Spleen (tissue), 11 donors: ENCODE measurements at regions not wholly inside any gene's neighbourhood (a gene's known extent, or its start where the extent isn't known, plus 50 kb on each side); places are given as distances from the start of the nearest gene placed in this dataset.

Source experiments
- DNase-seq: peaks from one replicate; pipeline ENCODE4 v3.0.0-alpha.2; 2020
- H3K27ac ChIP-seq, 8 donors: fragments of 200-600 bp; sonication (generic) in 7 of 8; 1 replicate in 4 of 8; 2 replicates in 4 of 8; pipeline versions ENCODE4 v1.5.0 to v1.8.0; 2016 to 2021; ENCODE audit warnings: inconsistent platforms in 4 of 8, mild to moderate bottlenecking in 4 of 8, moderate library complexity in 1 of 8
- H3K27me3 ChIP-seq, 7 donors: fragments of 200-600 bp; sonication (generic) in 6 of 7; replicated peaks in 1 of 7; 1 replicate in 4 of 7; 2 replicates in 3 of 7; pipeline versions ENCODE4 v1.5.0 to v1.8.0; 2016 to 2021; ENCODE audit warnings: inconsistent platforms in 3 of 7, mild to moderate bottlenecking in 1 of 7
- H3K36me3 ChIP-seq, 6 donors: fragments of 200-600 bp; sonication (generic) in 5 of 6; 1 replicate in 4 of 6; 2 replicates in 2 of 6; pipeline versions ENCODE4 v1.5.0 to v1.8.0; 2016 to 2021; ENCODE audit warnings: inconsistent platforms in 2 of 6
- H3K4me1 ChIP-seq, 6 donors: fragments of 200-600 bp; sonication (generic) in 5 of 6; 1 replicate in 3 of 6; 2 replicates in 3 of 6; pipeline versions ENCODE4 v1.5.0 to v1.8.0; 2016 to 2021; ENCODE audit warnings: inconsistent platforms in 3 of 6
- H3K4me3 ChIP-seq, 8 donors: fragments of 200-600 bp; sonication (generic) in 7 of 8; 1 replicate in 4 of 8; 2 replicates in 4 of 8; pipeline versions ENCODE4 v1.5.0 to v1.8.0; 2016 to 2021; ENCODE audit warnings: inconsistent platforms in 4 of 8, mild to moderate bottlenecking in 4 of 8, moderate library complexity in 2 of 8
- H3K9me3 ChIP-seq, 8 donors: fragments of 200-600 bp; sonication (generic) in 7 of 8; 1 replicate in 4 of 8; 2 replicates in 4 of 8; pipeline versions ENCODE4 v1.5.0 to v1.8.0; 2016 to 2021; ENCODE audit warnings: inconsistent platforms in 4 of 8
- POLR2A ChIP-seq, 3 donors: fragments of 450-650 bp; IDR thresholded peaks; one replicate each; pipeline ENCODE4 v1.5.1; 2017; ENCODE audit warnings: antibody characterized with exemption in 3 of 3, mild to moderate bottlenecking in 1 of 3
- POLR2AphosphoS5 ChIP-seq, 3 donors: sonication (generic); formaldehyde crosslinking; IDR thresholded peaks; one replicate each; pipeline ENCODE4 v1.5.1; 2017; ENCODE audit warnings: antibody characterized with exemption in 3 of 3
- WGBS, 5 donors: extraction: QIAGEN DNeasy Blood & Tissue Kit in 3 of 5; methylation state at CpG; one replicate each; pipeline versions ENCODE4 v1.1.5 to v1.1.7; 2013 to 2018; 5-methylcytosine and 5-hydroxymethylcytosine counted together
- intact Hi-C: fragments of 100-400 bp; cut with DNase I; formaldehyde crosslinking; loops from one replicate; pipeline ENCODE4 v1.15.0; 2023; ENCODE audit warnings: low total_unique reads
- TF ChIP-seq, protein P1 (sequence below), 11 experiments: fragments of 200-600 bp in 7 of 11; fragments of 450-650 bp in 4 of 11; sonication (generic) in 4 of 11; IDR thresholded peaks in 8 of 11; conservative IDR thresholded peaks in 3 of 11; 1 replicate in 7 of 11; 2 replicates in 4 of 11; pipeline versions ENCODE4 v1.4.0 to v1.8.0; 2016 to 2021; ENCODE audit warnings: antibody characterized with exemption in 11 of 11, inconsistent platforms in 4 of 11, mild to moderate bottlenecking in 1 of 11
- donor health status: healthy with polysubstance abuse.
- donor health status: DM: no; HTN: no; CAD: no; lungs with moderate emphysema.
- donor health status: DM: no; HTN: no; CAD: no.
- donor health status: Bipolar disorder and iron deficiency.
- donor health status: healthy.
- donor health status: DM: no; HTN: no; CAD: no.
- donor health status: DM: yes; HTN: yes; CAD: no.

DNA sequence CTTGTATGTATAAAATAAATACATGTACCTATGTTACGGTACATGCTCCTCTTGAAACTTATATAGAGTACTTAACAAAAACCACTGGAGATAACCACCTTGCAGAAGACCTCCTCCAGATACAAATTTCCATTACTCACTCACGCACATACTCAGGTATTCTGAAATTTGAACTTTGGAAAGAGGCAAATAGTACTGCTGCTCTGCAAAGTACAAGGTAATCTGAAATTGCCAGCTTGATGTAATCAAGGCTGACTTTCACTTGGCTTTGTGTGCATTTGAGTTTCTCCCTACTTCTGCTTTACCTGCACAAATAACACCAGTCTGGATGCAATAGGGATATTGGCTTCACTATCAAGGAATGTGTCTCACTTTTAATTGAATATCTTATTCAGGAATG, 123.6 kb downstream of the FOXA2 start:
- H3K27ac ChIP-seq, result no peak overlapping the region
- WGBS, 5 donors, result 89 to 94% (median 89%) methylated on average over 2 of the region's 2 CpGs
- intact Hi-C loops, result no loop called here
- no peak for TF ChIP-seq POLR2AphosphoS5 (IDR thresholded peaks at IDR 0.05)
- TF ChIP-seq, protein P1, sequence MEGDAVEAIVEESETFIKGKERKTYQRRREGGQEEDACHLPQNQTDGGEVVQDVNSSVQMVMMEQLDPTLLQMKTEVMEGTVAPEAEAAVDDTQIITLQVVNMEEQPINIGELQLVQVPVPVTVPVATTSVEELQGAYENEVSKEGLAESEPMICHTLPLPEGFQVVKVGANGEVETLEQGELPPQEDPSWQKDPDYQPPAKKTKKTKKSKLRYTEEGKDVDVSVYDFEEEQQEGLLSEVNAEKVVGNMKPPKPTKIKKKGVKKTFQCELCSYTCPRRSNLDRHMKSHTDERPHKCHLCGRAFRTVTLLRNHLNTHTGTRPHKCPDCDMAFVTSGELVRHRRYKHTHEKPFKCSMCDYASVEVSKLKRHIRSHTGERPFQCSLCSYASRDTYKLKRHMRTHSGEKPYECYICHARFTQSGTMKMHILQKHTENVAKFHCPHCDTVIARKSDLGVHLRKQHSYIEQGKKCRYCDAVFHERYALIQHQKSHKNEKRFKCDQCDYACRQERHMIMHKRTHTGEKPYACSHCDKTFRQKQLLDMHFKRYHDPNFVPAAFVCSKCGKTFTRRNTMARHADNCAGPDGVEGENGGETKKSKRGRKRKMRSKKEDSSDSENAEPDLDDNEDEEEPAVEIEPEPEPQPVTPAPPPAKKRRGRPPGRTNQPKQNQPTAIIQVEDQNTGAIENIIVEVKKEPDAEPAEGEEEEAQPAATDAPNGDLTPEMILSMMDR (IDR thresholded peaks at IDR 0.05 in 8 of 11, conservative IDR thresholded peaks at IDR 0.05 in 3 of 11), result no peak
- TF ChIP-seq POLR2A (IDR thresholded peaks at IDR 0.05), result no peak
- no peaks in the 10 kb centered on the region for H3K4me1 ChIP-seq
- H3K4me3 ChIP-seq, result no peak overlapping the region
- H3K27me3 ChIP-seq, result peaks cover 0 to 10% (median 0%) of the 10 kb centered on the region in 7 donors
- no peak for DNase-seq
- no peaks in the 10 kb centered on the region for H3K9me3 ChIP-seq
- no peaks in the 10 kb centered on the region for H3K36me3 ChIP-seq

DNA sequence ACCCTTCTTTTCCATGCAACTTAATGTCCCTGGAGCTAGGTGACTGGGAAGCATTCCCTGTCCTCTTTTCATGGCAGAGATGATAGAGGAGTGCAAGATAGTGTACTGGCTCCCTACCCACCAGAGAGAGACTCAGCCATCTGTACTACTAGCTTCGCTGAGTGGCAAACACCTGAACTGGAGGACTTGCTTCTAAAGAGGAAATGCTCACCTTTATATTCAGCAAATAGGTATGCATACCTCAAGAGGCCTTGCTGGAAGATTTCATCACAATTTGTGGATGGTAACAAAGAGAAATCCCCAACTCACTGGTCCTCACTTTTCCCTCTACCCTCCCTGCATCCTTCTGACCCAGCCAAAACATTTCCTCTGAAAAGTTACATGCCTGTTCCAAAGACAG, 124.1 kb downstream of the FOXA2 start:
- Histone ChIP-seq H3K27me3 (peaks cover 0 to 10% (median 0%) of the 10 kb centered on the region in 7 donors), H3K9me3 (no peaks in the 10 kb centered on the region), H3K36me3 (no peaks in the 10 kb centered on the region), H3K4me1 (no peaks in the 10 kb centered on the region), H3K27ac (no peak overlapping the region), H3K4me3 (no peak overlapping the region)
- no peak for DNase-seq
- 71 to 93% (median 90%) methylated on average over 1 of the region's 1 CpG for WGBS, 5 donors
- intact Hi-C loops, result no loop called here
- TF ChIP-seq POLR2AphosphoS5 (IDR thresholded peaks at IDR 0.05) (no peak), POLR2A (IDR thresholded peaks at IDR 0.05) (no peak)
- TF ChIP-seq, protein P1 (IDR thresholded peaks at IDR 0.05 in 8 of 11, conservative IDR thresholded peaks at IDR 0.05 in 3 of 11), result no peak

DNA sequence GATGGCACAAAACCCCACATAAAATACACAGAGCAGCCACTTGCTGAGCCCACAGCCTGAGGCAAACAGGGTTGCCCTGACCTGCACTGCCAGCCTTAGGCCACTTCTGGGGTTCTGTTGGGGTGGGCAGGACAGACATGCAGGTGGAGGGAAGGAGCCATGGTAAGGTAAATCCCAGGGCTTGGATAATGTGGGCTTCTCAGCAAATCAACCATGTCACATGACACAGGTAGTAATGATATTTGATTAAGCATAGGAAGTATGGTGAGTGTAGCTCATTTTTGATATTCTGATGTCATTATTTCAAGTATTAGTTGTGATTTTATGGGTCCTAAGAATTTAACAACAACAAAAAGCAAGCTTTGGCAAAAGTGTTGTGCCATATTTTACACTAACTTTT, 124.6 kb downstream of the FOXA2 start:
- H3K4me3 ChIP-seq, result no peak overlapping the region
- no peak overlapping the region for H3K27ac ChIP-seq
- H3K36me3 ChIP-seq, result no peaks in the 10 kb centered on the region
- DNase-seq, result no peak
- H3K27me3 ChIP-seq, result peaks cover 0 to 5% (median 0%) of the 10 kb centered on the region in 7 donors
- H3K4me1 ChIP-seq, result no peaks in the 10 kb centered on the region
- TF ChIP-seq POLR2AphosphoS5 (IDR thresholded peaks at IDR 0.05), result no peak
- TF ChIP-seq, protein P1 (IDR thresholded peaks at IDR 0.05 in 8 of 11, conservative IDR thresholded peaks at IDR 0.05 in 3 of 11), result no peak
- TF ChIP-seq POLR2A (IDR thresholded peaks at IDR 0.05), result no peak
- no peaks in the 10 kb centered on the region for H3K9me3 ChIP-seq
- intact Hi-C loops, result loop anchor here (10.0 kb wide), 1 partner anchor 225 kb away; no protein-coding TSS in a partner anchor

DNA sequence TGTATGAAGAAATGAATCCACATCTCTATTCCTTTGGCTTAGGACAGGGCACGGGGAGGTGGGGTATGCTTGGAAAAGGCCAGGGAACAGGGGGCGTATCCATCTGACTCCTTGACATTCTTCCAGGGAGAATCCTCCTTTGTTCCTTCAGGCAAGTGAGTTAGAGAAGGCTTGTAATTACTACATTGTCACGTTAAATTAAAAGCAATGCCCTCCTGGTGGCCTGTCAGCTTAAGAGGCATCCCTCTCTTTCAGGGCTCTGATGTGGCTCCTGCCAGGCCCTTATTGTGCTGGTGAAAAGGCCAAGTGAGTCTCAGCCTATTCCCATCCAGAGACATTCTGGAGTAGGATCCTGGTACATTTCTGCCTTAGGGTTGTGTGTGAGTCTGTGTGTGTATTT, 128.3 kb downstream of the FOXA2 start:
- WGBS, 5 donors, result 63 to 82% (median 75%) methylated on average over 3 of the region's 3 CpGs
- Histone ChIP-seq H3K4me1 (no peaks in the 10 kb centered on the region), H3K27ac (no peak overlapping the region), H3K36me3 (no peaks in the 10 kb centered on the region), H3K4me3 (no peak overlapping the region), H3K9me3 (no peaks in the 10 kb centered on the region), H3K27me3 (peaks cover 0 to 5% (median 0%) of the 10 kb centered on the region in 7 donors)
- no peak for DNase-seq
- intact Hi-C loops, result loop anchor here (10.0 kb wide), 1 partner anchor 229 kb away; no protein-coding TSS in a partner anchor
- TF ChIP-seq POLR2AphosphoS5 (IDR thresholded peaks at IDR 0.05) (no peak), POLR2A (IDR thresholded peaks at IDR 0.05) (no peak)
- TF ChIP-seq, protein P1 (IDR thresholded peaks at IDR 0.05 in 8 of 11, conservative IDR thresholded peaks at IDR 0.05 in 3 of 11), result no peak
